Gastroesophageal sphincter (tissue), 3 donors: ENCODE measurements at regions not wholly inside any gene's neighbourhood (a gene's known extent, or its start where the extent isn't known, plus 50 kb on each side); places are given as distances from the start of the nearest gene placed in this dataset.

Experiments
- CTCF ChIP-seq, 4 experiments: fragments of 200-600 bp in 2 of 4; fragments of 450-650 bp in 2 of 4; sonication (generic) in 1 of 4; IDR thresholded peaks; one replicate each; pipeline ENCODE4 v1.5.1; 2017 to 2019; ENCODE audit warnings: antibody characterized with exemption in 4 of 4, mild to moderate bottlenecking in 2 of 4, moderate library complexity in 2 of 4
- EP300 ChIP-seq: sonication (generic); formaldehyde crosslinking; IDR thresholded peaks from one replicate; pipeline ENCODE4 v1.6.1; 2017; ENCODE audit warnings: antibody characterized with exemption, mild to moderate bottlenecking
- POLR2A ChIP-seq, 2 donors: fragments of 450-650 bp; IDR thresholded peaks; one replicate each; pipeline ENCODE4 v1.6.1; 2017; ENCODE audit warnings: antibody characterized with exemption in 2 of 2, mild to moderate bottlenecking in 2 of 2, moderate library complexity in 1 of 2
- POLR2AphosphoS5 ChIP-seq: sonication (generic); formaldehyde crosslinking; IDR thresholded peaks from one replicate; pipeline ENCODE4 v1.6.1; 2017; ENCODE audit warnings: antibody characterized with exemption

DNA sequence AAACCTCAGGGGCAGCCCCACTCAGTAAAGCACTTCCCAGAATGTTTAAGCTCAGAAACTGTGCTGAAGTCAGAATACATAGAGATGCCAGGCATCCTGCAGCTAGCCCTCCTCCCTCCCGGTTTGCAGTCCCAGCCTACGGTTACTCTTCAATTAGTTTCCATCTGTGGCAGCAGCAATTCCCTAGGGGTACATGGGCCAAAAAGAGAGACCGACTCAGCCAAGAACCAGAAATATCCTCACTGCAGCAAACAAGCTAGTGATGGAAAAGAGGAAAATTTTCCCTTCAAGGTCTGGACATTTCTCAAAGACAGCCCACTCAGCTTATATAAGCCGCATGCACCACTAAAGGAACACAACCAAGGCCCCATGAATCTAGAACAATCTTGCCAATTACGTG lies 89.1 kb upstream of the PPP2R2B start:
- no peak for TF ChIP-seq CTCF (IDR thresholded peaks at IDR 0.05)
- no peak for TF ChIP-seq EP300
- TF ChIP-seq POLR2AphosphoS5: no peak
- TF ChIP-seq POLR2A (IDR thresholded peaks at IDR 0.05): no peak
